ENCODE measurements at regions not wholly inside any gene's neighbourhood (a gene's known extent, or its start where the extent isn't known, plus 50 kb on each side); places are given as distances from the start of the nearest gene placed in this dataset.

GRCh38 chr4:156662921-156663320, 308.7 kb downstream of the PDGFC start:
- Histone ChIP-seq H3K4me3 (ENCODE audit: low read length) (no peak overlapping the region), H3K4me1 (ENCODE audit: insufficient read depth, low read length) (no peaks in the 10 kb centered on the region), H3K9me3 (ENCODE audit: low read length) (no peaks in the 10 kb centered on the region), H3K27me3 (ENCODE audit: insufficient read depth, low read length, poor library complexity, severe bottlenecking) (no peaks in the 10 kb centered on the region), H3K27ac (ENCODE audit: low read depth, low read length) (no peak overlapping the region), H3K36me3 (ENCODE audit: insufficient read depth, low read length) (no peaks in the 10 kb centered on the region)
- no peaks in the 10 kb centered on the region for H3K36me3 Mint-ChIP-seq
- H3K4me1 Mint-ChIP-seq: no peaks in the 10 kb centered on the region
- ChIA-PET CTCF (no interaction called here), POLR2A (no interaction called here)
- H3K27ac Mint-ChIP-seq: no peak overlapping the region
- no peak for DNase-seq
- no peaks in the 10 kb centered on the region for H3K27me3 Mint-ChIP-seq
- H3K9me3 Mint-ChIP-seq: peaks cover 0 to 30% (median 2%) of the 10 kb centered on the region in 5 donors
- no peak overlapping the region for H3K4me3 Mint-ChIP-seq

DNA sequence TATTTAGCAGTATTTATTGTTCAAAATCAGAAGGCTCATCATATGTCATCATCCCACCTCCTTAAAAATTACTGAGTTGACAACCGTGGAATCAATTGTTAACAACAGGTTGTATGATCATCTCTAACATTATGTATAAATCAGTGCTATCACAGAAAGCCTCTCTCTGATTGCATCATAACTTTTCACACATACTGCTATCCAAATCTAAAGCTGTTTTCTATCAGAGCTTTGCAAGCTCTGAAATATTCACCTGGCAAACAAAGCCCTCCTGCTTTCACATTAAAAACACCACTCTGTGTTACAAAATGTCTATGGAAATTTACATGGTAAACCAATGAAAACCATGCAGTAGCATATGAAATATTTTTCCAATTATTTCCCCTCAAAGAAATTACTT, 310.0 kb downstream of the PDGFC start:
- no peaks in the 10 kb centered on the region for H3K27me3 ChIP-seq (ENCODE audit: insufficient read depth, low read length, poor library complexity, severe bottlenecking)
- ChIA-PET POLR2A (no interaction called here), CTCF (no interaction called here)
- no peaks in the 10 kb centered on the region for H3K36me3 ChIP-seq (ENCODE audit: insufficient read depth, low read length)
- no peaks in the 10 kb centered on the region for H3K27me3 Mint-ChIP-seq
- no peak for DNase-seq
- H3K9me3 Mint-ChIP-seq: peaks cover 1 to 41% (median 3%) of the 10 kb centered on the region in 5 donors
- H3K4me1 ChIP-seq (ENCODE audit: insufficient read depth, low read length): no peaks in the 10 kb centered on the region
- no peaks in the 10 kb centered on the region for H3K36me3 Mint-ChIP-seq
- no peaks in the 10 kb centered on the region for H3K4me1 Mint-ChIP-seq
- no peaks in the 10 kb centered on the region for H3K9me3 ChIP-seq (ENCODE audit: low read length)
- H3K4me3 ChIP-seq (ENCODE audit: low read length): no peak overlapping the region
- H3K4me3 Mint-ChIP-seq: no peak overlapping the region
- H3K27ac Mint-ChIP-seq: no peak overlapping the region
- no peak overlapping the region for H3K27ac ChIP-seq (ENCODE audit: low read depth, low read length)

GRCh38 chr4:156660465-156660864, 311.1 kb downstream of the PDGFC start:
- POLR2A ChIA-PET: no interaction called here
- no peaks in the 10 kb centered on the region for H3K36me3 ChIP-seq (ENCODE audit: insufficient read depth, low read length)
- CTCF ChIA-PET: no interaction called here
- H3K27me3 ChIP-seq (ENCODE audit: insufficient read depth, low read length, poor library complexity, severe bottlenecking): no peaks in the 10 kb centered on the region
- H3K27me3 Mint-ChIP-seq: no peaks in the 10 kb centered on the region
- H3K27ac Mint-ChIP-seq: no peak overlapping the region
- no peak overlapping the region for H3K4me3 Mint-ChIP-seq
- no peaks in the 10 kb centered on the region for H3K4me1 ChIP-seq (ENCODE audit: insufficient read depth, low read length)
- H3K36me3 Mint-ChIP-seq: no peaks in the 10 kb centered on the region
- H3K9me3 Mint-ChIP-seq: peaks cover 0 to 46% (median 6%) of the 10 kb centered on the region in 5 donors
- no peak overlapping the region for H3K27ac ChIP-seq (ENCODE audit: low read depth, low read length)
- DNase-seq: no peak
- no peak overlapping the region for H3K4me3 ChIP-seq (ENCODE audit: low read length)
- no peaks in the 10 kb centered on the region for H3K4me1 Mint-ChIP-seq
- H3K9me3 ChIP-seq (ENCODE audit: low read length): no peaks in the 10 kb centered on the region

DNA sequence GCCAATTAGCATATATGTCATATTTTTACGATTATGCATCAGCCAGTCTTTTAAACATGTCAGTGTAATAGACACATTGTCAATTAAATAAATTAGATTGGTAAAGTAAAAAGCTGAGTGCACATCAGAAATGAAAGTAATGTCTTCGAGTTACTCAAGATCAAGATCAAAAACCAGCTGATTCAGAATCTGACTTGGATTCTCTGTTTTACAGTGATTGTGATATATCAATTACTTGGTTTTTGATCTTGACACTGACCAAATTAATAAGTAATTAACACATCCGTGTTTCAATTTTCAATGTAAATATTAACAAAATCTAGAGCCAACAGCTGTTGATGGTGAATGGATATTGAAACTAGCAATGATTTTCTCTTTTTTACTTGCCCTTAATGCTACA, 311.6 kb downstream of the PDGFC start:
- DNase-seq: no peak
- Histone ChIP-seq H3K36me3 (ENCODE audit: insufficient read depth, low read length) (no peaks in the 10 kb centered on the region), H3K9me3 (ENCODE audit: low read length) (no peaks in the 10 kb centered on the region), H3K4me1 (ENCODE audit: insufficient read depth, low read length) (no peaks in the 10 kb centered on the region), H3K27me3 (ENCODE audit: insufficient read depth, low read length, poor library complexity, severe bottlenecking) (no peaks in the 10 kb centered on the region), H3K4me3 (ENCODE audit: low read length) (no peak overlapping the region), H3K27ac (ENCODE audit: low read depth, low read length) (no peak overlapping the region)
- peaks cover 0 to 46% (median 6%) of the 10 kb centered on the region in 5 donors for H3K9me3 Mint-ChIP-seq
- no peaks in the 10 kb centered on the region for H3K36me3 Mint-ChIP-seq
- ChIA-PET POLR2A (no interaction called here), CTCF (no interaction called here)
- no peaks in the 10 kb centered on the region for H3K27me3 Mint-ChIP-seq
- no peak overlapping the region for H3K27ac Mint-ChIP-seq
- H3K4me3 Mint-ChIP-seq: no peak overlapping the region
- H3K4me1 Mint-ChIP-seq: no peaks in the 10 kb centered on the region

GRCh38 chr4:156659570-156659969, 312.0 kb downstream of the PDGFC start:
- H3K4me1 Mint-ChIP-seq: no peaks in the 10 kb centered on the region
- POLR2A ChIA-PET: no interaction called here
- no peak overlapping the region for H3K4me3 ChIP-seq (ENCODE audit: low read length)

GRCh38 chr4:156656896-156657295, 314.7 kb downstream of the PDGFC start:
- no peaks in the 10 kb centered on the region for H3K27me3 Mint-ChIP-seq
- no peaks in the 10 kb centered on the region for H3K4me1 ChIP-seq (ENCODE audit: insufficient read depth, low read length)
- H3K36me3 ChIP-seq (ENCODE audit: insufficient read depth, low read length): no peaks in the 10 kb centered on the region
- POLR2A ChIA-PET: no interaction called here
- no peak for DNase-seq
- peaks cover 1 to 41% (median 11%) of the 10 kb centered on the region in 5 donors for H3K9me3 Mint-ChIP-seq
- no peaks in the 10 kb centered on the region for H3K27me3 ChIP-seq (ENCODE audit: insufficient read depth, low read length, poor library complexity, severe bottlenecking)
- H3K27ac ChIP-seq (ENCODE audit: low read depth, low read length): no peak overlapping the region
- CTCF ChIA-PET: no interaction called here
- no peak overlapping the region for H3K4me3 Mint-ChIP-seq
- H3K4me1 Mint-ChIP-seq: no peaks in the 10 kb centered on the region
- H3K9me3 ChIP-seq (ENCODE audit: low read length): no peaks in the 10 kb centered on the region
- H3K4me3 ChIP-seq (ENCODE audit: low read length): no peak overlapping the region
- no peaks in the 10 kb centered on the region for H3K36me3 Mint-ChIP-seq
- H3K27ac Mint-ChIP-seq: no peak overlapping the region

More at GRCh38 chr4:156659570-156659969, 312.0 kb downstream of the PDGFC start:
- CTCF ChIA-PET: no interaction called here
- no peak for DNase-seq
- Histone ChIP-seq H3K4me1 (ENCODE audit: insufficient read depth, low read length) (no peaks in the 10 kb centered on the region), H3K9me3 (ENCODE audit: low read length) (no peaks in the 10 kb centered on the region), H3K27ac (ENCODE audit: low read depth, low read length) (no peak overlapping the region), H3K27me3 (ENCODE audit: insufficient read depth, low read length, poor library complexity, severe bottlenecking) (no peaks in the 10 kb centered on the region), H3K36me3 (ENCODE audit: insufficient read depth, low read length) (no peaks in the 10 kb centered on the region)
- Mint-ChIP-seq H3K36me3 (no peaks in the 10 kb centered on the region), H3K9me3 (peaks cover 1 to 45% (median 6%) of the 10 kb centered on the region in 5 donors), H3K4me3 (no peak overlapping the region), H3K27me3 (no peaks in the 10 kb centered on the region), H3K27ac (no peak overlapping the region)

DNA sequence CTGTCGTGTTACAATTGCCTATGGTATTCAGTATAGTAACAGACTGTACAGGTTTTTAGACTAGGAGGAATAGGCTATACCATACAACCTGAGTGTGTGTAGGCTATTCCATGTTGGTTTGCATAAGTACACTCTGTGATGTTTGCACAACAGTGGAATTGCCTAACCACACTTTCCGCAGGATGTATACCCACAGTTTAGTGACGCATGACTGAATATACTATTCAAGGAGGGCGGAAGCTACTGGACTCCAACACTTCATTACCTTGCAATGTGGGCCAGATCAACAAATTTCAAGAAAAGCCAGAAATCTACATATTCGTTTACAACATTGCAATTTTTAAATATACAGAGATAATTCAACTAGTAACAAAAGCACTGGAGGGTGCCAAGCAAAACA, 317.2 kb downstream of the PDGFC start:
- ChIA-PET POLR2A (no interaction called here), CTCF (no interaction called here)
- Histone ChIP-seq H3K4me1 (ENCODE audit: insufficient read depth, low read length) (no peaks in the 10 kb centered on the region), H3K4me3 (ENCODE audit: low read length) (no peak overlapping the region), H3K9me3 (ENCODE audit: low read length) (no peaks in the 10 kb centered on the region), H3K36me3 (ENCODE audit: insufficient read depth, low read length) (no peaks in the 10 kb centered on the region), H3K27me3 (ENCODE audit: insufficient read depth, low read length, poor library complexity, severe bottlenecking) (no peaks in the 10 kb centered on the region), H3K27ac (ENCODE audit: low read depth, low read length) (no peak overlapping the region)
- H3K27ac Mint-ChIP-seq: no peak overlapping the region
- no peak overlapping the region for H3K4me3 Mint-ChIP-seq
- DNase-seq: no peak
- H3K9me3 Mint-ChIP-seq: peaks cover 2 to 36% (median 14%) of the 10 kb centered on the region in 5 donors
- no peaks in the 10 kb centered on the region for H3K36me3 Mint-ChIP-seq
- H3K27me3 Mint-ChIP-seq: no peaks in the 10 kb centered on the region
- no peaks in the 10 kb centered on the region for H3K4me1 Mint-ChIP-seq

DNA sequence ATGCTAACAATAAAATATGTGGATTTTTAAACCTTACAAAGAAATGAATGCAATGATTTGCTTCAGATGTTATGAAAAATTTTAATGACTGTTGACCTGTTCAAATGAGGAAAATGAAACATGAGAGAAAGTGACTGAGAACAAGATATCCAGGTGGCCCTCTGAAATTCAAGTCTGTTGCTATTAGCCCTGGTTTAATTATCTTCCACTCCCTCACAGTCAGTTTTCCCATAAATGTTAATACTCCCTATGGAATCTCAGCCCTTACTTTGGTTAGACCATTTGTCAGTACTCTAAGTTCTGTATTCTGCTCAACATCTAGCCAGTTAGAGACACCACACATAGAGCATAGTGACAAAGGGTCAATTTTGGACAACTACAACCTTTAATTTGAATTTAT, 327.8 kb downstream of the PDGFC start:
- Mint-ChIP-seq H3K27ac (no peak overlapping the region), H3K4me1 (no peaks in the 10 kb centered on the region), H3K36me3 (no peaks in the 10 kb centered on the region), H3K27me3 (no peaks in the 10 kb centered on the region), H3K9me3 (peaks cover 0 to 14% (median 9%) of the 10 kb centered on the region in 5 donors), H3K4me3 (no peak overlapping the region)
- Histone ChIP-seq H3K27me3 (ENCODE audit: insufficient read depth, low read length, poor library complexity, severe bottlenecking) (no peaks in the 10 kb centered on the region), H3K36me3 (ENCODE audit: insufficient read depth, low read length) (no peaks in the 10 kb centered on the region), H3K27ac (ENCODE audit: low read depth, low read length) (no peak overlapping the region), H3K9me3 (ENCODE audit: low read length) (no peaks in the 10 kb centered on the region), H3K4me3 (ENCODE audit: low read length) (no peak overlapping the region), H3K4me1 (ENCODE audit: insufficient read depth, low read length) (no peaks in the 10 kb centered on the region)
- no peak for DNase-seq
- ChIA-PET CTCF (no interaction called here), POLR2A (no interaction called here)

GRCh38 chr4:156642161-156642560, 329.4 kb downstream of the PDGFC start:
- CTCF ChIA-PET: no interaction called here
- Mint-ChIP-seq H3K27me3 (no peaks in the 10 kb centered on the region), H3K27ac (no peak overlapping the region), H3K9me3 (peaks cover 0 to 18% (median 11%) of the 10 kb centered on the region in 5 donors), H3K4me1 (no peaks in the 10 kb centered on the region), H3K4me3 (no peak overlapping the region), H3K36me3 (no peaks in the 10 kb centered on the region)
- Histone ChIP-seq H3K27ac (ENCODE audit: low read depth, low read length) (no peak overlapping the region), H3K36me3 (ENCODE audit: insufficient read depth, low read length) (no peaks in the 10 kb centered on the region), H3K27me3 (ENCODE audit: insufficient read depth, low read length, poor library complexity, severe bottlenecking) (no peaks in the 10 kb centered on the region), H3K4me3 (ENCODE audit: low read length) (no peak overlapping the region), H3K9me3 (ENCODE audit: low read length) (no peaks in the 10 kb centered on the region), H3K4me1 (ENCODE audit: insufficient read depth, low read length) (no peaks in the 10 kb centered on the region)
- POLR2A ChIA-PET: no interaction called here
- DNase-seq: no peak

Data from CD8-positive, alpha-beta memory T cell (primary cell).